ENCODE measurements at regions not wholly inside any gene's neighbourhood (a gene's known extent, or its start where the extent isn't known, plus 50 kb on each side); places are given as distances from the start of the nearest gene placed in this dataset.

- no peak for DNase-seq
These were observed 534.7 kb downstream of the LRFN5 start for GRCh38 chr14:42141328-42141727.

- DNase-seq = no peak
These were observed 534.2 kb downstream of the LRFN5 start for GRCh38 chr14:42140831-42141279.

GRCh38 chr14:42140001-42140400, 533.3 kb downstream of the LRFN5 start:
- DNase-seq = no peak

DNA sequence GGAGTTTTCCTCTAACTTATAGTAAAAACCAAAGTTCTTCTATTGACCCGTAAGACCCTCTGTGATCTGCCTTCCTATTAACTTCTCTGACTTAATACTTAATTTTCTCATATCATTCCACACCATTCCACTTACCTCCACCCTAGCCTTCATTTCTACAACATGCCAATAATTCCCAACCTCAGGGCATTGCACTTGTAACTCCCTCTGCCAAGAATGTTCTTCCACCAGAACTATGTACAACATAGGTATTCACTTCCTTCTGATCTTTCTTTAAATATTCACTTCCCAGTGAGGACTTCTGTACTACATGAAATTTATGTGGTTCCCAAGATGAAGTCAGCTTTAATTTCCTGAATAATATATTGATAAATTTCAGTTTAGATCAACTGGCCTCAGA, 531.7 kb downstream of the LRFN5 start:
- no peak for DNase-seq

DNA sequence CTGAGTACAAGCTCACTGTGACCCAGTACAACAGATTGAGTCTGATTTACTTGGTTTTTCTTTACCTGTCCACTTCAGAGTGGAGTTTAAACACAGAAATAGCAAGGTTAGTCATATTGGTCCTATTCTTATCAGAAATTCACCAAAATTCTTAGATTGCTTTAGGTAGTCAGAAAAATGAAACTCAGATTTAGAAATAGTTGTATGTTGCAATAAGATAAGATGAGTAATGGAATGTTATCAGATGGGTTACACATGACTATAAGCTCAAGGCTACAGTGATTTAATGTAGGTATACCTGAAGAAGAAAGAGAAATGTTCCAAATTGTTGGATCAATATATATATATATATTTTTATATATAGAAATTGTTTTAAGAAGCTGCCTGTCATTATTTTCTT, 524.1 kb downstream of the LRFN5 start:
- no peak for DNase-seq

GRCh38 chr14:42123526-42123925, 516.9 kb downstream of the LRFN5 start:
- DNase-seq = no peak

- no peak for DNase-seq
These were observed 506.8 kb downstream of the LRFN5 start for GRCh38 chr14:42113358-42114069.

- DNase-seq = no peak
These were observed 505.4 kb downstream of the LRFN5 start for GRCh38 chr14:42112108-42112507.

DNA sequence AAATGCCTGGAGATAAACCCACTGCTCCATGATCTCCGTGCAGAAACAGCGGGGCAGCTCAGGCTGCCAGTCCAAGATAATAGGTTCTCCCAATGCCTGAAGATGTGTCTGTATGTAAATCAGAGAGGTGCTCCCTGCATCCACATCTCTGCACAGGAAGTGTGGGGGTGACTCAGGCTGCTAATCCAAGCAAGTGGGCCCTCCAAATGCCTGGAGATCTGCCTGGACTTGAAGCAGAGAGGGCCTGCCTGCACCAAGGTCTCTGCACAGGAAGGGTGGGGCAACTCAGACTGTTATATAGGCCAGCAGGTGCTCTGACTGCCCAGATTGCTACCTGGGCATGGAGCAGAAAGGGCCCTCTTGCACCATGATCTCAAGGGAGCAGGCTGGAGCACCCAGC, 504.7 kb downstream of the LRFN5 start:
- DNase-seq = no peak

- DNase-seq = no peak
These were observed 503.5 kb downstream of the LRFN5 start for GRCh38 chr14:42110167-42110566.

- no peak for DNase-seq
These were observed 488.5 kb downstream of the LRFN5 start for GRCh38 chr14:42095155-42095554.

- DNase-seq = no peak
These were observed 483.4 kb downstream of the LRFN5 start for GRCh38 chr14:42090122-42090521.

- DNase-seq = no peak
These were observed 473.2 kb downstream of the LRFN5 start for GRCh38 chr14:42079911-42080310.

DNA sequence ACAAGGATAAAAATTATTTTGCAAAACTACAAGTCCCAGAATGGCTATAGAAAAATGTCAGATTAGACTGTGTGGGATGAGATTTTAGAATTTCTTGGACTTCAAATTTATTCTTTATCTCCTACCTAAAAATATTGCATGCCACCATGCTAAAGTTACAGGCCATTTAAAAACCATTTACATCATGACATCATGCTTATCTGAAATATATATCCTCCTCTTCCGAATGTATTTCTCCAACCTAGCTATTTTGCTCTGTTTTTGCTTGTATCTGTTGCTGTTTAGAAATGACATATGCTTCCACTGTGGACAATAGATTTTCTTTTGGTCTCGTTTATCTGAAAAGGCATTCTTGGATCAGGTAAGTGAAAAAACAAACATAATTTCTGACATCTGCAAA, 471.7 kb downstream of the LRFN5 start:
- no peak for DNase-seq

GRCh38 chr14:42070031-42070430, 463.4 kb downstream of the LRFN5 start:
- DNase-seq = no peak

GRCh38 chr14:42057111-42057510, 450.4 kb downstream of the LRFN5 start:
- DNase-seq = no peak

DNA sequence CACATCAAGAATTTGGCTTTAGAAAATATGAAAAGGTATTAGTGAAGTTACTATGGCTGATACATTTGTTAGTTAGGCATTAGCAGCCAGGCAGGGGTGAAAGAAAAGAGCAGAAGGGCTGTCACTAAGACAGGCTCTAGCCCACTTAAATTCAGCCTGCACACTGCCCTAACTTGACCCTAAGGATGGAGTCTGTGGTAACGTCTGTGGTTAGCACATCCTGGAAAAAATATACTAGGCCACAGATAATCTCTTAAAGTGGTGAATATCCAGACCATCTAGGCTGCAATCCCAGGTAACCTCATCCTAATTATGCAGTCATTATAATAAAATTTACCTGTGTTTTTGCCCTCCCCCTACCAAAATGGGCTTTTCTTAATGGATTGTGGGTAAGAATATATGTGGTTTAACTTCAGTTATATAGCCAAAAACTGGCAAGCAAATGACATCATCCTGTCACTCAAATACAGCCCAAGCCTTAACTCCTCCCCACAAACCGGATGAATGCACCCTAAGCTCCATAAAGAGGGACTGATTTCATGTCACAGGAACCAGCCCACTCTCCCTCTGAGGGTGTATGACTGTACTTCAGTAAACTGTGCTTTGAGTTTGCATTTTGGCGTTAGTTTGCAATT, 440.9 kb downstream of the LRFN5 start:
- DNase-seq = no peak

GRCh38 chr14:42045383-42045782, 438.7 kb downstream of the LRFN5 start:
- DNase-seq = no peak

DNA sequence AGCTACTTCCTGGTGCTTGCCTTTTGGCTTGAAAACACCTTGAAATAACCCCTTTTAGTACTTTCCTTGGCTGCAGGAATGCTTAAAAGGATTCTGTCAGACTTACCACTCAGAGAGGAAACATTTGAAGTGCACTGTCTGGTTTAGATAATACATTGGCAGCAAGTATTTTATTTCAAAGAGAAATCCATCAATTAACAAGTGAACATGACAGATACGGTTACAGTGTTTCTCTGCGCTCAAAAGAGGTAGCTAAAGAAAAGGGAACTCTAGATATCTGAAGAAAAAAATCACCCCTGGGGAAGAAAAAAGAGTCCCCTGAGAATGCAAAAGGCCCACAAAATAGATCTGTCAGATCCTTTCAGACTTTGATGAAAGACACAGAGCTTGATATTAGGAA, 421.9 kb downstream of the LRFN5 start:
- DNase-seq = no peak

DNA sequence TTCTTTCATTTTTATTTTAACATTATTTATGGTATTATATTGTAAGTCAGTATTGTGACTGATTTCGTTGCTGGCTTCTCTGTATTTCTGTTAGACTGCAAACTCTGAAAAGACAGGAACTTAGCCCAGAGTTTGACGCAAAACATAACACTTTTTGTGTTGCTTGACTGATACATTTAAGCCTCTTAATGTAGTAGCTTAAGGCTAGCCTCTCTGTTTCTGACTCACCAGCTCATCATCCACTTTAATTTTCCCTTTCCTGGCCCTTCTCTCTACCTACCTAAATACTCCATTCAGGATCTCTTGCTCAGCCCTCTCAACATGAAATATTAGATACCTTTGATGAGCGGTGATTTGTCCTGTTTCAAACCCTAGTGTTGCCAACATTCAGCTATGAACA, 420.6 kb downstream of the LRFN5 start:
- no peak for DNase-seq

- DNase-seq = no peak
These were observed 416.8 kb downstream of the LRFN5 start for GRCh38 chr14:42023452-42023851.

DNA sequence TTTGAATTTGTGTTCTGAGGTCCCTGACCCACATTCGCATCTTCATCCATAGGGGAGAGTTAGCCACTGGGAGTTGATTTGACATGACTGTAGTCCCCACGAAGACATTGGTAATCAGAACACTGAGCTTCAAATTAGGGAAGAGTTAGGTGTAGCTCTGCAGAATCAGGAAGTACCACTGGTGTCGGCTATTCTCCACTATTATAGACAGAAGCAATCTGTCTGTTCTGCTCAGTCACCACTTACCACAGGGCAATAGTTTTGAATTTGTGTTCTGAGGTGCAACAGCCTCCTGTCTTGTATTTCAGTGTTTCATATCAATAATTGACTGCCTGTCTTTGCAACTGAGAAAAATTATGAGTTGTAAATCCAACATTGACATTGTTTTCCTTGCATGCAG, 407.6 kb downstream of the LRFN5 start:
- DNase-seq = no peak

DNA sequence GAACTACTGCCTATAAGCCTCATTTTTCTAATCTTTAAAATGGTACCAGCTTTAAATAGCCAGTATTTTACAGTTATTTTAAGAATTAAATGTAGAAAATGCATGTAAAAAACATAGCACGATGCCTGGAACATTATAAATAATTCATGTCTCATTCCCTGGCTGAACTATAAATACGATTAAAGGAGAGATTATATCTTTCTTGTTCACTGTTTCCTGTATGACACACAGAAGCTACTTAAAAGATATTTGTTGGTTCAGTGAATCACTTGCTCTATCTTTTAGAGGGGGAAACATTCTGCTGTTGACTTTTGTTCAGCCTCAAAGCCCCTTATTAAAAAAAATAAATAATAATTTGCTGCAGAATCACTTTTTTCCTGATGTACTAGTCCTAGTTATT, 406.9 kb downstream of the LRFN5 start:
- DNase-seq = no peak

DNA sequence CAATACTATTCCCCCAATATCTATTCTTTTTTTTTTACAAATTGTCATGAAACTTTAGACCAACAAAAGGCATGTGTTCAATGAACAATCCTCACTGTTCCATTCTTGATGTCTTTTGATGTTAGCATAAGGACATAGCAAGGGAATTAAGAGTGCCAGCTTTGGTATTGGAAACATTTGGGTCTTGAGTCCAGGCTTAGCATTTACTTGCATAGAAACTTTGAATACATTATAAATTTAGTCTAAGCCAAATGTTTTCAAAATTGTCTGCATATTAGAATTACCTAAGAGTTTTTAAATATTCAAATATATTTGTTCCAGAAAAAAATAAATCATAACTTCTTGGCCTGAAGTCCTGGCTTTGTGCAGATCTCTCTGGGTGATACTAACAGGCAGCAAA, 406.5 kb downstream of the LRFN5 start:
- no peak for DNase-seq

DNA sequence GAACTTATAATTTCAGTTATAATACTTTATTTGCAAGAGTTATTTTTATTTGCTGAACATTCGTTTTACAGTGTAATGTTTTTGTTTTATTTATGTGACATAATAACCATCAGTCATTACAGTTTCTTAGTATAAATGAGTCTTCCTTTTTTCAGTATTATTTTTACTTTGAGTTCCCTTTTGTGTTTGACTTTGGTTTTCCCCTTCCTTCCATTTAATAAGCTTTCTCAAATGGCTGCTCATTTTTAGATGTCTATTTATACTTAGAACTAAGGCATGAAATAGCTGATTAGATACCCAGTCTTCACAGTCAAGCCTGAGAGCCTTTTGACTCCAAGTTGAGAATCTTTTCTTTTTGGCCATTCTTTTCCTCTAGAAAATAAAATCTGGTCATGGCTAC, 404.5 kb downstream of the LRFN5 start:
- DNase-seq = no peak

Measured in stimulated activated CD4-positive, alpha-beta T cell treated with anti-CD3 and anti-CD28 coated beads, Interleukin-4, amount 100 ng/mL, for 4 hours (primary cell).